HCT116 (cell line): ENCODE measurements at regions not wholly inside any gene's neighbourhood (a gene's known extent, or its start where the extent isn't known, plus 50 kb on each side); places are given as distances from the start of the nearest gene placed in this dataset.

Source experiments
- ATAC-seq: fragments of 200-7000 bp; cut with Tn5 transposase; 2 replicates; pipeline ENCODE4 v1.9.1; 2020; ENCODE audit warnings: mild to moderate bottlenecking, moderate library complexity
- BruUV-seq: library from RNA; stranded (reverse); fragments of 400-500 nt; replicated peaks from 2 replicates; lab custom pipeline; 2021; lab: Mats Ljungman, UMichigan
- CTCF ChIA-PET: fragments of 300-600 bp; sonication (Branson Sonifier 250); formaldehyde crosslinking; loops from one replicate; lab custom pipeline; 2021; ENCODE audit warnings: antibody characterized with exemption; lab: Charles Lee
- POLR2A ChIA-PET: fragments of 300-600, 350-600 bp; sonication (Branson Sonifier 250); formaldehyde crosslinking; loops from one replicate; lab custom pipeline; 2021; ENCODE audit warnings: antibody characterized with exemption; lab: Charles Lee
- RAD21 ChIA-PET, 2 experiments: fragments of 300-600 bp; sonication (Branson Sonifier 250); formaldehyde crosslinking; loops; one replicate each; lab custom pipeline; 2023; ENCODE audit warnings: low total read pairs in 2 of 2; ENCODE audit not compliant: uncharacterized antibody in 2 of 2, unreplicated experiment in 2 of 2, low non-redundant PET in 1 of 2; lab: Charles Lee
- DNase-seq: peaks from one replicate; pipeline ENCODE4 v3.0.0-alpha.2; 2010; ENCODE audit warnings: low read depth, low spot score
- H2AFZ ChIP-seq: fragments of 200-600 bp; shearing (Covaris generic), sonication (generic); 2 replicates; pipeline ENCODE4 v1.6.1; 2017; ENCODE audit warnings: low read depth, mixed run types, mixed read lengths, antibody characterized with exemption, low read length; ENCODE audit not compliant: poor library complexity, severe bottlenecking
- H3K27ac ChIP-seq: 2 replicates; pipeline ENCODE4 v1.5.1; 2012; ENCODE audit warnings: low read depth, low read length
- H3K27me3 ChIP-seq: fragments of 200-600 bp; sonication (generic); 2 replicates; pipeline ENCODE4 v1.6.1; 2016; ENCODE audit warnings: mixed run types, low read length, mixed read lengths; ENCODE audit not compliant: insufficient read depth
- H3K36me3 ChIP-seq, 2 experiments: fragments of 200-500 bp in 1 of 2; fragments of 200-600 bp in 1 of 2; sonication (Bioruptor generic) in 1 of 2; sonication (generic) in 1 of 2; 2 replicates each; pipeline versions ENCODE4 v1.5.1 to v1.6.1; 2014 to 2016; ENCODE audit warnings: low read length in 2 of 2, inconsistent platforms in 1 of 2, mixed read lengths in 1 of 2, mixed run types in 1 of 2; ENCODE audit not compliant: insufficient read depth in 2 of 2, control insufficient read depth in 1 of 2
- H3K4me1 ChIP-seq, 2 experiments: fragments of 200-600 bp in 1 of 2; sonication (generic) in 1 of 2; 2 replicates each; pipeline versions ENCODE4 v1.5.1 to v1.6.1; 2012 to 2017; ENCODE audit warnings: low read length in 2 of 2, inconsistent platforms in 1 of 2, mild to moderate bottlenecking in 1 of 2, mixed read lengths in 1 of 2, mixed run types in 1 of 2, moderate library complexity in 1 of 2; ENCODE audit not compliant: insufficient read depth in 2 of 2, control insufficient read depth in 1 of 2
- H3K4me2 ChIP-seq: fragments of 200-600 bp; sonication (generic); 2 replicates; pipeline ENCODE4 v1.6.1; 2017; ENCODE audit warnings: mixed run types, low read length, mixed read lengths
- H3K4me3 ChIP-seq, 2 experiments: fragments of 200-600 bp in 1 of 2; sonication (generic) in 1 of 2; replicated peaks in 1 of 2; 2 replicates each; pipeline ENCODE4 v1.5.1; 2011 to 2016; ENCODE audit warnings: low read length in 2 of 2, control low read depth in 1 of 2, low read depth in 1 of 2, mild to moderate bottlenecking in 1 of 2, mixed read lengths in 1 of 2, mixed run types in 1 of 2
- H3K79me2 ChIP-seq: fragments of 200-600 bp; sonication (generic); 2 replicates; pipeline ENCODE4 v1.6.1; 2017; ENCODE audit warnings: mild to moderate bottlenecking, mixed run types, low read length, moderate library complexity, mixed read lengths; ENCODE audit not compliant: insufficient read depth
- H3K9ac ChIP-seq: fragments of 200-600 bp; sonication (generic); 2 replicates; pipeline ENCODE4 v1.6.1; 2016; ENCODE audit warnings: low read length, mixed read lengths
- H3K9me2 ChIP-seq: fragments of 200-600 bp; sonication (generic), shearing (Covaris generic); 2 replicates; pipeline ENCODE4 v1.6.1; 2017; ENCODE audit warnings: mixed run types, mild to moderate bottlenecking, moderate library complexity; ENCODE audit not compliant: insufficient read depth
- H3K9me3 ChIP-seq, 2 experiments: fragments of 200-500 bp in 1 of 2; fragments of 200-600 bp in 1 of 2; sonication (Bioruptor generic) in 1 of 2; sonication (generic) in 1 of 2; 2 replicates each; pipeline ENCODE4 v1.6.1; 2014 to 2017; ENCODE audit warnings: low read length in 2 of 2, mixed read lengths in 2 of 2, inconsistent platforms in 1 of 2, low read depth in 1 of 2, mild to moderate bottlenecking in 1 of 2, mixed run types in 1 of 2, moderate library complexity in 1 of 2; ENCODE audit not compliant: control insufficient read depth in 1 of 2, insufficient read depth in 1 of 2
- H4K20me1 ChIP-seq: fragments of 200-600 bp; sonication (generic), shearing (Covaris generic); 2 replicates; pipeline ENCODE4 v1.6.1; 2017; ENCODE audit warnings: mixed run types, mild to moderate bottlenecking, moderate library complexity; ENCODE audit not compliant: insufficient read depth
- CEBPB ChIP-seq: IDR thresholded peaks from 2 replicates; pipeline ENCODE4 v1.6.1; 2012; ENCODE audit warnings: low read depth
- CTCF ChIP-seq, 3 experiments: fragments of 200-600 bp in 1 of 3; sonication (generic) in 1 of 3; IDR thresholded peaks in 2 of 3; conservative IDR thresholded peaks in 1 of 3; 2 replicates each; pipeline ENCODE4 v1.5.1; 2012 to 2017; ENCODE audit warnings: low read depth in 2 of 3, low read length in 2 of 3, antibody characterized with exemption in 1 of 3, borderline replicate concordance in 1 of 3, control low read depth in 1 of 3, mild to moderate bottlenecking in 1 of 3, mixed read lengths in 1 of 3, mixed run types in 1 of 3, moderate library complexity in 1 of 3; ENCODE audit not compliant: insufficient read depth in 1 of 3
- ELF1 ChIP-seq: IDR thresholded peaks from 2 replicates; pipeline ENCODE4 v1.6.1; 2012; ENCODE audit warnings: low read depth, borderline replicate concordance
- EZH2phosphoT487 ChIP-seq: fragments of 200-600 bp; IDR thresholded peaks from 2 replicates; pipeline ENCODE4 v1.6.1; 2018; ENCODE audit warnings: antibody characterized with exemption, borderline replicate concordance
- JUND ChIP-seq: IDR thresholded peaks from 2 replicates; pipeline ENCODE4 v1.6.1; 2012
- MAX ChIP-seq: IDR thresholded peaks from 2 replicates; pipeline ENCODE4 v1.6.1; 2012
- POLR2A ChIP-seq: IDR thresholded peaks from 2 replicates; pipeline ENCODE4 v1.7.0; 2011; ENCODE audit warnings: borderline replicate concordance; ENCODE audit not compliant: insufficient read depth, insufficient read length; ENCODE audit errors: extremely low read depth
- POLR2AphosphoS5 ChIP-seq: IDR thresholded peaks from 2 replicates; pipeline ENCODE4 v1.6.1; 2011; ENCODE audit warnings: mild to moderate bottlenecking, low read depth, low read length, moderate library complexity
- RAD21 ChIP-seq: IDR thresholded peaks from 2 replicates; pipeline ENCODE4 v1.6.1; 2012; ENCODE audit warnings: low read depth, mild to moderate bottlenecking
- REST ChIP-seq: IDR thresholded peaks from 2 replicates; pipeline ENCODE4 v1.6.1; 2012; ENCODE audit warnings: low read depth
- SRF ChIP-seq: IDR thresholded peaks from 2 replicates; pipeline ENCODE4 v1.6.1; 2012; ENCODE audit warnings: low read depth
- YY1 ChIP-seq: IDR thresholded peaks from 2 replicates; pipeline ENCODE4 v1.6.1; 2011; ENCODE audit warnings: low read length, low read depth, moderate library complexity, mild to moderate bottlenecking; ENCODE audit not compliant: insufficient replicate concordance; ENCODE audit errors: extremely low read depth
- ZFX ChIP-seq: fragments of 450-650 bp; IDR thresholded peaks from 2 replicates; pipeline ENCODE4 v1.6.1; 2017
- ZNF274 ChIP-seq: fragments of 200-500 bp; sonication (Bioruptor generic); IDR thresholded peaks from 2 replicates; pipeline ENCODE4 v1.6.1; 2014; ENCODE audit warnings: mild to moderate bottlenecking, low read depth, low read length, inconsistent platforms
- intact Hi-C: fragments of 100-400 bp; cut with micrococcal nuclease; formaldehyde crosslinking; loops from 2 replicates; pipeline ENCODE4 v1.10.0; 2022

GRCh38 chr10:90997670-90998069 lies 76.8 kb upstream of the ANKRD1 start:
- H3K9ac ChIP-seq: no peak overlapping the region
- H3K27ac ChIP-seq: no peak overlapping the region
- H3K4me2 ChIP-seq: no peak overlapping the region
- ChIA-PET CTCF (no interaction called here), RAD21 (no interaction called here), POLR2A (no interaction called here)
- H3K4me1 ChIP-seq: no peaks in the 10 kb centered on the region
- no peaks in the 10 kb centered on the region for H4K20me1 ChIP-seq
- H3K79me2 ChIP-seq: no peaks in the 10 kb centered on the region
- no peak overlapping the region for H2AFZ ChIP-seq
- intact Hi-C loops: no loop called here
- ATAC-seq: no peak
- DNase-seq: no peak
- no peak overlapping the region for H3K4me3 ChIP-seq
- no peaks in the 10 kb centered on the region for H3K9me2 ChIP-seq
- no TSS peak for BruUV-seq
- TF ChIP-seq RAD21: no peak
- TF ChIP-seq ELF1: no peak
- TF ChIP-seq CEBPB: no peak
- no peak for TF ChIP-seq POLR2AphosphoS5
- TF ChIP-seq EZH2phosphoT487: no peak
- TF ChIP-seq ZNF274: no peak
- TF ChIP-seq CTCF (IDR thresholded peaks at IDR 0.05 in 2 of 3, conservative IDR thresholded peaks at IDR 0.05 in 1 of 3; ENCODE audit: borderline replicate concordance in 1 of 3, insufficient read depth in 1 of 3, low read depth in 2 of 3, low read length in 2 of 3): no peak
- TF ChIP-seq MAX: no peak
- TF ChIP-seq ZFX: no peak
- no peak for TF ChIP-seq SRF
- no peak for TF ChIP-seq JUND
- no peak for TF ChIP-seq REST
- TF ChIP-seq POLR2A: no peak
- TF ChIP-seq YY1: no peak
- H3K9me3 ChIP-seq: no peaks in the 10 kb centered on the region
- H3K27me3 ChIP-seq: no peaks in the 10 kb centered on the region
- H3K36me3 ChIP-seq: no peaks in the 10 kb centered on the region
